Activated CD4-positive, alpha-beta T cell treated with anti-CD3 and anti-CD28 coated beads for 36 hours (primary cell): ENCODE measurements at regions not wholly inside any gene's neighbourhood (a gene's known extent, or its start where the extent isn't known, plus 50 kb on each side); places are given as distances from the start of the nearest gene placed in this dataset.

Experiments
- ATAC-seq: fragments of 200-7000 bp; cut with Tn5 transposase; one replicate; pipeline ENCODE4 v1.10.0; 2021; ENCODE audit warnings: mild to moderate bottlenecking, moderate library complexity
- CTCF ChIA-PET: fragments of 350-600 bp; sonication (Branson Sonifier 250); formaldehyde crosslinking; loops from one replicate; lab custom pipeline; 2021; ENCODE audit warnings: antibody characterized with exemption; lab: Charles Lee
- POLR2A ChIA-PET: fragments of 350-600 bp; sonication (Branson Sonifier 250); formaldehyde crosslinking; loops from one replicate; lab custom pipeline; 2021; ENCODE audit warnings: antibody characterized with exemption, inconsistent platforms; lab: Charles Lee
- DNase-seq: peaks from one replicate; pipeline ENCODE4 v3.0.0-alpha.2; 2020
- H3K27ac Mint-ChIP-seq: one replicate; pipeline ENCODE4 v1.8.0; 2021; ENCODE audit warnings: mixed read lengths
- H3K27me3 Mint-ChIP-seq: one replicate; pipeline ENCODE4 v1.8.0; 2021; ENCODE audit warnings: mixed read lengths
- H3K36me3 Mint-ChIP-seq: one replicate; pipeline ENCODE4 v1.8.0; 2021; ENCODE audit warnings: low read depth, mixed read lengths
- H3K4me1 Mint-ChIP-seq: one replicate; pipeline ENCODE4 v1.8.0; 2021; ENCODE audit warnings: mixed read lengths
- H3K4me3 Mint-ChIP-seq: one replicate; pipeline ENCODE4 v1.8.0; 2021; ENCODE audit warnings: mild to moderate bottlenecking, moderate library complexity, mixed read lengths
- H3K9me3 Mint-ChIP-seq: one replicate; pipeline ENCODE4 v1.8.0; 2021; ENCODE audit warnings: low read depth, mixed read lengths
- intact Hi-C, 2 experiments: fragments of 100-400 bp; cut with DNase I in 1 of 2; cut with micrococcal nuclease in 1 of 2; formaldehyde crosslinking; loops; one replicate each; pipeline versions ENCODE4 v1.14.2 to v1.15.1; 2022 to 2024; cut with DNase I, micrococcal nuclease

- ChIA-PET CTCF (no interaction called here), POLR2A (no interaction called here)
- intact Hi-C loops, result no loop called here
- DNase-seq (no peak), ATAC-seq (no peak)
- H3K4me3 Mint-ChIP-seq, result no peak overlapping the region
- H3K4me1 Mint-ChIP-seq, result peaks cover 6% of the 10 kb centered on the region
- no peaks in the 10 kb centered on the region for H3K36me3 Mint-ChIP-seq
- H3K27ac Mint-ChIP-seq, result no peak overlapping the region
- no peaks in the 10 kb centered on the region for H3K27me3 Mint-ChIP-seq
- no peaks in the 10 kb centered on the region for H3K9me3 Mint-ChIP-seq
These were observed 174.1 kb upstream of the SAMSN1 start for GRCh38 chr21:14720237-14720636.

GRCh38 chr21:14718951-14719350, 172.8 kb upstream of the SAMSN1 start:
- ATAC-seq (no peak), DNase-seq (no peak)
- no peaks in the 10 kb centered on the region for H3K36me3 Mint-ChIP-seq
- H3K4me1 Mint-ChIP-seq, result peaks cover 6% of the 10 kb centered on the region
- H3K9me3 Mint-ChIP-seq, result no peaks in the 10 kb centered on the region
- ChIA-PET CTCF (interaction anchor here (0.7 kb wide), 2 partner anchors 28 to 326 kb away, joined by 3 read pairs; no protein-coding TSS in a partner anchor), POLR2A (no interaction called here)
- intact Hi-C loops, result no loop called here
- H3K27ac Mint-ChIP-seq, result no peak overlapping the region
- H3K27me3 Mint-ChIP-seq, result no peaks in the 10 kb centered on the region
- H3K4me3 Mint-ChIP-seq, result no peak overlapping the region

GRCh38 chr21:14716761-14717396, 170.8 kb upstream of the SAMSN1 start:
- intact Hi-C loops, result no loop called here
- no peaks in the 10 kb centered on the region for H3K36me3 Mint-ChIP-seq
- H3K27ac Mint-ChIP-seq, result no peak overlapping the region
- DNase-seq (no peak), ATAC-seq (no peak)
- H3K9me3 Mint-ChIP-seq, result no peaks in the 10 kb centered on the region
- ChIA-PET POLR2A (interaction anchor here (0.6 kb wide), 1 partner anchor 342 kb away, joined by 7 read pairs; no protein-coding TSS in a partner anchor), CTCF (interaction anchor here (0.7 kb wide), 1 partner anchor 12 kb away, joined by 3 read pairs; no protein-coding TSS in a partner anchor)
- no peaks in the 10 kb centered on the region for H3K27me3 Mint-ChIP-seq
- no peak overlapping the region for H3K4me3 Mint-ChIP-seq
- peaks cover 6% of the 10 kb centered on the region for H3K4me1 Mint-ChIP-seq

GRCh38 chr21:14713109-14713508, 167.0 kb upstream of the SAMSN1 start:
- intact Hi-C loops, result no loop called here
- Mint-ChIP-seq H3K27me3 (no peaks in the 10 kb centered on the region), H3K27ac (no peak overlapping the region), H3K9me3 (no peaks in the 10 kb centered on the region), H3K4me1 (peaks cover 3% of the 10 kb centered on the region), H3K36me3 (no peaks in the 10 kb centered on the region), H3K4me3 (no peak overlapping the region)
- ChIA-PET POLR2A (no interaction called here), CTCF (no interaction called here)
- ATAC-seq (no peak), DNase-seq (no peak)

GRCh38 chr21:14712121-14712715, 166.1 kb upstream of the SAMSN1 start:
- H3K27ac Mint-ChIP-seq, result no peak overlapping the region
- no peaks in the 10 kb centered on the region for H3K27me3 Mint-ChIP-seq
- no peak for ATAC-seq
- intact Hi-C loops, result no loop called here
- ChIA-PET POLR2A (no interaction called here), CTCF (no interaction called here)
- no peaks in the 10 kb centered on the region for H3K36me3 Mint-ChIP-seq
- no peaks in the 10 kb centered on the region for H3K4me1 Mint-ChIP-seq
- H3K9me3 Mint-ChIP-seq, result no peaks in the 10 kb centered on the region
- no peak overlapping the region for H3K4me3 Mint-ChIP-seq
- no peak for DNase-seq

GRCh38 chr21:14711287-14711686, 165.2 kb upstream of the SAMSN1 start:
- H3K4me1 Mint-ChIP-seq, result no peaks in the 10 kb centered on the region
- intact Hi-C loops, result no loop called here
- ChIA-PET POLR2A (no interaction called here), CTCF (no interaction called here)
- no peak overlapping the region for H3K27ac Mint-ChIP-seq
- H3K4me3 Mint-ChIP-seq, result no peak overlapping the region
- no peaks in the 10 kb centered on the region for H3K27me3 Mint-ChIP-seq
- no peaks in the 10 kb centered on the region for H3K9me3 Mint-ChIP-seq
- no peak for DNase-seq
- H3K36me3 Mint-ChIP-seq, result no peaks in the 10 kb centered on the region
- no peak for ATAC-seq

GRCh38 chr21:14707511-14708020, 161.5 kb upstream of the SAMSN1 start:
- DNase-seq (no peak), ATAC-seq (no peak)
- H3K9me3 Mint-ChIP-seq, result no peaks in the 10 kb centered on the region
- H3K27ac Mint-ChIP-seq, result no peak overlapping the region
- intact Hi-C loops, result no loop called here
- no peaks in the 10 kb centered on the region for H3K36me3 Mint-ChIP-seq
- ChIA-PET CTCF (no interaction called here), POLR2A (no interaction called here)
- no peak overlapping the region for H3K4me3 Mint-ChIP-seq
- no peaks in the 10 kb centered on the region for H3K27me3 Mint-ChIP-seq
- H3K4me1 Mint-ChIP-seq, result no peaks in the 10 kb centered on the region

GRCh38 chr21:14706712-14707510, 160.8 kb upstream of the SAMSN1 start:
- Mint-ChIP-seq H3K27ac (no peak overlapping the region), H3K9me3 (no peaks in the 10 kb centered on the region), H3K4me1 (no peaks in the 10 kb centered on the region), H3K4me3 (no peak overlapping the region), H3K27me3 (no peaks in the 10 kb centered on the region), H3K36me3 (no peaks in the 10 kb centered on the region)
- ATAC-seq (no peak), DNase-seq (no peak)
- intact Hi-C loops, result no loop called here
- ChIA-PET POLR2A (no interaction called here), CTCF (interaction anchor here (0.6 kb wide), 1 partner anchor 820 kb away, joined by 3 read pairs; no protein-coding TSS in a partner anchor)

- Mint-ChIP-seq H3K9me3 (no peaks in the 10 kb centered on the region), H3K36me3 (no peaks in the 10 kb centered on the region), H3K27ac (no peak overlapping the region), H3K4me3 (no peak overlapping the region), H3K27me3 (no peaks in the 10 kb centered on the region), H3K4me1 (no peaks in the 10 kb centered on the region)
- POLR2A ChIA-PET, result no interaction called here
- ATAC-seq, result no peak
- intact Hi-C loops, result no loop called here
- DNase-seq, result no peak
- CTCF ChIA-PET, result no interaction called here
These were observed 153.6 kb upstream of the SAMSN1 start for GRCh38 chr21:14699433-14700407.

GRCh38 chr21:14697769-14698168, 151.7 kb upstream of the SAMSN1 start:
- ChIA-PET CTCF (interaction anchor here (1.0 kb wide), 1 partner anchor 10 kb away, joined by 3 read pairs; no protein-coding TSS in a partner anchor), POLR2A (no interaction called here)
- intact Hi-C loops, result no loop called here
- Mint-ChIP-seq H3K36me3 (no peaks in the 10 kb centered on the region), H3K9me3 (no peaks in the 10 kb centered on the region), H3K27me3 (no peaks in the 10 kb centered on the region), H3K4me3 (no peak overlapping the region), H3K27ac (no peak overlapping the region), H3K4me1 (no peaks in the 10 kb centered on the region)
- ATAC-seq (no peak), DNase-seq (no peak)

- CTCF ChIA-PET, result no interaction called here
- H3K4me1 Mint-ChIP-seq, result peaks cover 9% of the 10 kb centered on the region
- ATAC-seq (no peak), DNase-seq (no peak)
- intact Hi-C loops, result no loop called here
- H3K4me3 Mint-ChIP-seq, result no peak overlapping the region
- no peak overlapping the region for H3K27ac Mint-ChIP-seq
- POLR2A ChIA-PET, result no interaction called here
- H3K36me3 Mint-ChIP-seq, result no peaks in the 10 kb centered on the region
- no peaks in the 10 kb centered on the region for H3K27me3 Mint-ChIP-seq
- H3K9me3 Mint-ChIP-seq, result peaks cover under 1% of the 10 kb centered on the region
These were observed 148.7 kb upstream of the SAMSN1 start for GRCh38 chr21:14694817-14695216.
